WTC11 (cell line): ENCODE measurements at regions not wholly inside any gene's neighbourhood (a gene's known extent, or its start where the extent isn't known, plus 50 kb on each side); places are given as distances from the start of the nearest gene placed in this dataset.

ENCODE experiments used
- ATAC-seq: fragments of 200-7000 bp; cut with Tn5 transposase; 2 replicates; pipeline ENCODE4 v1.10.0; 2021; ENCODE audit warnings: mild to moderate bottlenecking, moderate library complexity
- CTCF ChIA-PET: fragments of 300-600 bp; sonication (Branson Sonifier 250); formaldehyde crosslinking; loops from one replicate; lab custom pipeline; 2021; ENCODE audit warnings: antibody characterized with exemption; lab: Charles Lee
- POLR2A ChIA-PET: fragments of 350-600 bp; sonication (Branson Sonifier 250); formaldehyde crosslinking; loops from one replicate; lab custom pipeline; 2021; ENCODE audit warnings: antibody characterized with exemption; lab: Charles Lee
- DNase-seq: peaks from one replicate; pipeline ENCODE4 v3.0.0; 2021; ENCODE audit warnings: low spot score
- H3K27ac Mint-ChIP-seq: 2 replicates; pipeline ENCODE4 v1.8.0; 2021; ENCODE audit warnings: mixed read lengths
- H3K27me3 Mint-ChIP-seq: 2 replicates; pipeline ENCODE4 v1.8.0; 2021; ENCODE audit warnings: low read depth, mild to moderate bottlenecking, moderate library complexity, mixed read lengths
- H3K36me3 Mint-ChIP-seq: 2 replicates; pipeline ENCODE4 v1.8.0; 2021; ENCODE audit warnings: mixed read lengths
- H3K4me1 Mint-ChIP-seq: 2 replicates; pipeline ENCODE4 v1.8.0; 2022; ENCODE audit warnings: mixed read lengths
- H3K4me3 Mint-ChIP-seq: 2 replicates; pipeline ENCODE4 v1.8.0; 2021; ENCODE audit warnings: mild to moderate bottlenecking, moderate library complexity, mixed read lengths
- H3K9me3 Mint-ChIP-seq: 2 replicates; pipeline ENCODE4 v1.8.0; 2021; ENCODE audit warnings: mixed read lengths
- ETV6 ChIP-seq: sonication (generic); formaldehyde crosslinking; IDR thresholded peaks from 2 replicates; pipeline ENCODE4 v1.8.1; 2022; ENCODE audit warnings: mild to moderate bottlenecking, missing genetic modification reagents
- FOXP1 ChIP-seq: sonication (generic); formaldehyde crosslinking; IDR thresholded peaks from 2 replicates; pipeline ENCODE4 v1.8.0; 2022; ENCODE audit warnings: missing genetic modification reagents, mild to moderate bottlenecking, moderate library complexity, borderline replicate concordance
- KAT7 ChIP-seq: sonication (generic); formaldehyde crosslinking; IDR thresholded peaks from 2 replicates; pipeline ENCODE4 v1.8.1; 2023; ENCODE audit warnings: missing genetic modification reagents, mild to moderate bottlenecking, borderline replicate concordance
- RELA ChIP-seq: sonication (generic); formaldehyde crosslinking; IDR thresholded peaks from 2 replicates; pipeline ENCODE4 v1.8.1; 2022; ENCODE audit warnings: missing genetic modification reagents, mild to moderate bottlenecking, borderline replicate concordance
- TCF7 ChIP-seq: sonication (generic); formaldehyde crosslinking; IDR thresholded peaks from 2 replicates; pipeline ENCODE4 v1.8.0; 2022; ENCODE audit warnings: mild to moderate bottlenecking, low read depth, missing genetic modification reagents, moderate library complexity
- ZNF121 ChIP-seq: sonication (generic); formaldehyde crosslinking; IDR thresholded peaks from 2 replicates; pipeline ENCODE4 v1.8.0; 2023; ENCODE audit warnings: missing genetic modification reagents
- ZNF232 ChIP-seq: sonication (generic); formaldehyde crosslinking; IDR thresholded peaks from 2 replicates; pipeline ENCODE4 v1.8.0; 2022; ENCODE audit warnings: mild to moderate bottlenecking, missing genetic modification reagents
- ZNF416 ChIP-seq: fragments of 250-450 bp; sonication (Bioruptor Pico); IDR thresholded peaks from 2 replicates; pipeline ENCODE4 v1.9.0; 2021; ENCODE audit warnings: mild to moderate bottlenecking, inconsistent platforms
- ZNF423 ChIP-seq: fragments of 250-450 bp; sonication (Bioruptor Pico); IDR thresholded peaks from 2 replicates; pipeline ENCODE4 v2.1.2; 2022; ENCODE audit warnings: mild to moderate bottlenecking, moderate library complexity
- ZNF671 ChIP-seq: fragments of 250-450 bp; sonication (Bioruptor Pico); IDR thresholded peaks from 2 replicates; pipeline ENCODE4 v1.8.0; 2021; ENCODE audit warnings: mild to moderate bottlenecking
- TF ChIP-seq, protein P1 (sequence below): sonication (generic); formaldehyde crosslinking; IDR thresholded peaks from 2 replicates; pipeline ENCODE4 v1.8.1; 2022; ENCODE audit warnings: low read depth, mild to moderate bottlenecking, moderate library complexity, missing genetic modification reagents, borderline replicate concordance
- TF ChIP-seq, protein P2 (sequence below): sonication (generic); formaldehyde crosslinking; IDR thresholded peaks from 2 replicates; pipeline ENCODE4 v1.8.1; 2023; ENCODE audit warnings: mild to moderate bottlenecking, missing genetic modification reagents
- TF ChIP-seq, protein P3 (sequence below): fragments of 200-600 bp; IDR thresholded peaks from 2 replicates; pipeline ENCODE4 v1.8.0; 2022; ENCODE audit warnings: antibody characterized with exemption
- TF ChIP-seq, protein P4 (sequence below): sonication (generic); formaldehyde crosslinking; conservative IDR thresholded peaks from 2 replicates; pipeline ENCODE4 v1.8.1; 2023; ENCODE audit warnings: mild to moderate bottlenecking, low read depth, missing genetic modification reagents, moderate library complexity
- TF ChIP-seq, protein P5 (sequence below): sonication (generic); formaldehyde crosslinking; IDR thresholded peaks from 2 replicates; pipeline ENCODE4 v1.8.1; 2022; ENCODE audit warnings: low read depth, missing genetic modification reagents, borderline replicate concordance
- TF ChIP-seq, protein P6 (sequence below): sonication (generic); formaldehyde crosslinking; IDR thresholded peaks from 2 replicates; pipeline ENCODE4 v1.8.0; 2022; ENCODE audit warnings: mild to moderate bottlenecking, missing genetic modification reagents
- TF ChIP-seq, protein P7 (sequence below): fragments of 250-450 bp; sonication (Bioruptor Pico); IDR thresholded peaks from 2 replicates; pipeline ENCODE4 v1.9.0; 2021; ENCODE audit warnings: mild to moderate bottlenecking, borderline replicate concordance
- TF ChIP-seq, protein P8 (sequence below): fragments of 250-450 bp; sonication (Bioruptor Pico); IDR thresholded peaks from 2 replicates; pipeline ENCODE4 v1.9.0; 2021; ENCODE audit warnings: mild to moderate bottlenecking
- TF ChIP-seq, protein P9 (sequence below): sonication (generic); formaldehyde crosslinking; IDR thresholded peaks from 2 replicates; pipeline ENCODE4 v1.8.0; 2022; ENCODE audit warnings: mild to moderate bottlenecking, missing genetic modification reagents

DNA sequence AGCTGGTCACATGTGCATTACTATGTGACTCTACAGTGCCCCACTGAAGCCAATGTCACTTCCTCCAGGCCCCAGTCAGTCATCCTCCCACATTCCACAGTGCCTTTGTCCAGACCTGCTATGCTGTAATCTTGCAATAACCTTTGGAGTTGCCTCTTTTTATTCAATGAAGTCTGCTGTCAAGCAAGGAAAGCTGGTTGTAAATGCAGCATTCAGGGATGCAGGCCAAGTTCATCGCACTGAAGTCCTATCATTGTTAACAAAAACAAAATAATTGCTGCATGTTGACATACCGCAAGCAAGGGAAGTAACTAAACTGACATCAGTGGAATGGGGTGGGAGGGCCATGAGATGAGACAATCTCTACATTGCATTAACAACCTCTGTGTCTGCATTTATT lies 131.2 kb upstream of the CDYL start:
- H3K27ac Mint-ChIP-seq: no peak overlapping the region
- ATAC-seq: no peak
- peaks cover 7% of the 10 kb centered on the region for H3K9me3 Mint-ChIP-seq
- no peak for DNase-seq
- H3K4me3 Mint-ChIP-seq: no peak overlapping the region
- ChIA-PET POLR2A (no interaction called here), CTCF (interaction anchor here (0.6 kb wide), 3 partner anchors 130 to 204 kb away, joined by 3 to 5 read pairs (median 3); no protein-coding TSS in a partner anchor)
- peaks cover 39% of the 10 kb centered on the region for H3K4me1 Mint-ChIP-seq
- peaks cover 6% of the 10 kb centered on the region; the same call in 1 of the 2 replicates for H3K27me3 Mint-ChIP-seq
- H3K36me3 Mint-ChIP-seq: no peaks in the 10 kb centered on the region
- TF ChIP-seq, protein P1, sequence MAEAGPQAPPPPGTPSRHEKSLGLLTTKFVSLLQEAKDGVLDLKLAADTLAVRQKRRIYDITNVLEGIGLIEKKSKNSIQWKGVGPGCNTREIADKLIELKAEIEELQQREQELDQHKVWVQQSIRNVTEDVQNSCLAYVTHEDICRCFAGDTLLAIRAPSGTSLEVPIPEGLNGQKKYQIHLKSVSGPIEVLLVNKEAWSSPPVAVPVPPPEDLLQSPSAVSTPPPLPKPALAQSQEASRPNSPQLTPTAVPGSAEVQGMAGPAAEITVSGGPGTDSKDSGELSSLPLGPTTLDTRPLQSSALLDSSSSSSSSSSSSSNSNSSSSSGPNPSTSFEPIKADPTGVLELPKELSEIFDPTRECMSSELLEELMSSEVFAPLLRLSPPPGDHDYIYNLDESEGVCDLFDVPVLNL (CRISPR knock-in tag): no peak
- TF ChIP-seq, protein P2, sequence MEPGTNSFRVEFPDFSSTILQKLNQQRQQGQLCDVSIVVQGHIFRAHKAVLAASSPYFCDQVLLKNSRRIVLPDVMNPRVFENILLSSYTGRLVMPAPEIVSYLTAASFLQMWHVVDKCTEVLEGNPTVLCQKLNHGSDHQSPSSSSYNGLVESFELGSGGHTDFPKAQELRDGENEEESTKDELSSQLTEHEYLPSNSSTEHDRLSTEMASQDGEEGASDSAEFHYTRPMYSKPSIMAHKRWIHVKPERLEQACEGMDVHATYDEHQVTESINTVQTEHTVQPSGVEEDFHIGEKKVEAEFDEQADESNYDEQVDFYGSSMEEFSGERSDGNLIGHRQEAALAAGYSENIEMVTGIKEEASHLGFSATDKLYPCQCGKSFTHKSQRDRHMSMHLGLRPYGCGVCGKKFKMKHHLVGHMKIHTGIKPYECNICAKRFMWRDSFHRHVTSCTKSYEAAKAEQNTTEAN (CRISPR knock-in tag): no peak
- TF ChIP-seq RELA (CRISPR knock-in tag) (no peak), ETV6 (CRISPR knock-in tag) (no peak), ZNF232 (CRISPR knock-in tag) (no peak), ZNF121 (no peak), KAT7 (CRISPR knock-in tag) (no peak), FOXP1 (no peak), TCF7 (CRISPR knock-in tag) (no peak), ZNF423 (CRISPR knock-in tag) (no peak), ZNF671 (CRISPR knock-in tag) (no peak), ZNF416 (CRISPR knock-in tag) (no peak)
- TF ChIP-seq, protein P3, sequence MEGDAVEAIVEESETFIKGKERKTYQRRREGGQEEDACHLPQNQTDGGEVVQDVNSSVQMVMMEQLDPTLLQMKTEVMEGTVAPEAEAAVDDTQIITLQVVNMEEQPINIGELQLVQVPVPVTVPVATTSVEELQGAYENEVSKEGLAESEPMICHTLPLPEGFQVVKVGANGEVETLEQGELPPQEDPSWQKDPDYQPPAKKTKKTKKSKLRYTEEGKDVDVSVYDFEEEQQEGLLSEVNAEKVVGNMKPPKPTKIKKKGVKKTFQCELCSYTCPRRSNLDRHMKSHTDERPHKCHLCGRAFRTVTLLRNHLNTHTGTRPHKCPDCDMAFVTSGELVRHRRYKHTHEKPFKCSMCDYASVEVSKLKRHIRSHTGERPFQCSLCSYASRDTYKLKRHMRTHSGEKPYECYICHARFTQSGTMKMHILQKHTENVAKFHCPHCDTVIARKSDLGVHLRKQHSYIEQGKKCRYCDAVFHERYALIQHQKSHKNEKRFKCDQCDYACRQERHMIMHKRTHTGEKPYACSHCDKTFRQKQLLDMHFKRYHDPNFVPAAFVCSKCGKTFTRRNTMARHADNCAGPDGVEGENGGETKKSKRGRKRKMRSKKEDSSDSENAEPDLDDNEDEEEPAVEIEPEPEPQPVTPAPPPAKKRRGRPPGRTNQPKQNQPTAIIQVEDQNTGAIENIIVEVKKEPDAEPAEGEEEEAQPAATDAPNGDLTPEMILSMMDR: no peak
- TF ChIP-seq, protein P4, sequence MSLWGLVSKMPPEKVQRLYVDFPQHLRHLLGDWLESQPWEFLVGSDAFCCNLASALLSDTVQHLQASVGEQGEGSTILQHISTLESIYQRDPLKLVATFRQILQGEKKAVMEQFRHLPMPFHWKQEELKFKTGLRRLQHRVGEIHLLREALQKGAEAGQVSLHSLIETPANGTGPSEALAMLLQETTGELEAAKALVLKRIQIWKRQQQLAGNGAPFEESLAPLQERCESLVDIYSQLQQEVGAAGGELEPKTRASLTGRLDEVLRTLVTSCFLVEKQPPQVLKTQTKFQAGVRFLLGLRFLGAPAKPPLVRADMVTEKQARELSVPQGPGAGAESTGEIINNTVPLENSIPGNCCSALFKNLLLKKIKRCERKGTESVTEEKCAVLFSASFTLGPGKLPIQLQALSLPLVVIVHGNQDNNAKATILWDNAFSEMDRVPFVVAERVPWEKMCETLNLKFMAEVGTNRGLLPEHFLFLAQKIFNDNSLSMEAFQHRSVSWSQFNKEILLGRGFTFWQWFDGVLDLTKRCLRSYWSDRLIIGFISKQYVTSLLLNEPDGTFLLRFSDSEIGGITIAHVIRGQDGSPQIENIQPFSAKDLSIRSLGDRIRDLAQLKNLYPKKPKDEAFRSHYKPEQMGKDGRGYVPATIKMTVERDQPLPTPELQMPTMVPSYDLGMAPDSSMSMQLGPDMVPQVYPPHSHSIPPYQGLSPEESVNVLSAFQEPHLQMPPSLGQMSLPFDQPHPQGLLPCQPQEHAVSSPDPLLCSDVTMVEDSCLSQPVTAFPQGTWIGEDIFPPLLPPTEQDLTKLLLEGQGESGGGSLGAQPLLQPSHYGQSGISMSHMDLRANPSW (CRISPR knock-in tag): no peak
- TF ChIP-seq, protein P5, sequence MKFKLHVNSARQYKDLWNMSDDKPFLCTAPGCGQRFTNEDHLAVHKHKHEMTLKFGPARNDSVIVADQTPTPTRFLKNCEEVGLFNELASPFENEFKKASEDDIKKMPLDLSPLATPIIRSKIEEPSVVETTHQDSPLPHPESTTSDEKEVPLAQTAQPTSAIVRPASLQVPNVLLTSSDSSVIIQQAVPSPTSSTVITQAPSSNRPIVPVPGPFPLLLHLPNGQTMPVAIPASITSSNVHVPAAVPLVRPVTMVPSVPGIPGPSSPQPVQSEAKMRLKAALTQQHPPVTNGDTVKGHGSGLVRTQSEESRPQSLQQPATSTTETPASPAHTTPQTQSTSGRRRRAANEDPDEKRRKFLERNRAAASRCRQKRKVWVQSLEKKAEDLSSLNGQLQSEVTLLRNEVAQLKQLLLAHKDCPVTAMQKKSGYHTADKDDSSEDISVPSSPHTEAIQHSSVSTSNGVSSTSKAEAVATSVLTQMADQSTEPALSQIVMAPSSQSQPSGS (CRISPR knock-in tag): no peak
- TF ChIP-seq, protein P6, sequence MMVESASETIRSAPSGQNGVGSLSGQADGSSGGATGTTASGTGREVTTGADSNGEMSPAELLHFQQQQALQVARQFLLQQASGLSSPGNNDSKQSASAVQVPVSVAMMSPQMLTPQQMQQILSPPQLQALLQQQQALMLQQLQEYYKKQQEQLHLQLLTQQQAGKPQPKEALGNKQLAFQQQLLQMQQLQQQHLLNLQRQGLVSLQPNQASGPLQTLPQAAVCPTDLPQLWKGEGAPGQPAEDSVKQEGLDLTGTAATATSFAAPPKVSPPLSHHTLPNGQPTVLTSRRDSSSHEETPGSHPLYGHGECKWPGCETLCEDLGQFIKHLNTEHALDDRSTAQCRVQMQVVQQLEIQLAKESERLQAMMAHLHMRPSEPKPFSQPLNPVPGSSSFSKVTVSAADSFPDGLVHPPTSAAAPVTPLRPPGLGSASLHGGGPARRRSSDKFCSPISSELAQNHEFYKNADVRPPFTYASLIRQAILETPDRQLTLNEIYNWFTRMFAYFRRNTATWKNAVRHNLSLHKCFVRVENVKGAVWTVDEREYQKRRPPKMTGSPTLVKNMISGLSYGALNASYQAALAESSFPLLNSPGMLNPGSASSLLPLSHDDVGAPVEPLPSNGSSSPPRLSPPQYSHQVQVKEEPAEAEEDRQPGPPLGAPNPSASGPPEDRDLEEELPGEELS (CRISPR knock-in tag): no peak
- TF ChIP-seq, protein P7, sequence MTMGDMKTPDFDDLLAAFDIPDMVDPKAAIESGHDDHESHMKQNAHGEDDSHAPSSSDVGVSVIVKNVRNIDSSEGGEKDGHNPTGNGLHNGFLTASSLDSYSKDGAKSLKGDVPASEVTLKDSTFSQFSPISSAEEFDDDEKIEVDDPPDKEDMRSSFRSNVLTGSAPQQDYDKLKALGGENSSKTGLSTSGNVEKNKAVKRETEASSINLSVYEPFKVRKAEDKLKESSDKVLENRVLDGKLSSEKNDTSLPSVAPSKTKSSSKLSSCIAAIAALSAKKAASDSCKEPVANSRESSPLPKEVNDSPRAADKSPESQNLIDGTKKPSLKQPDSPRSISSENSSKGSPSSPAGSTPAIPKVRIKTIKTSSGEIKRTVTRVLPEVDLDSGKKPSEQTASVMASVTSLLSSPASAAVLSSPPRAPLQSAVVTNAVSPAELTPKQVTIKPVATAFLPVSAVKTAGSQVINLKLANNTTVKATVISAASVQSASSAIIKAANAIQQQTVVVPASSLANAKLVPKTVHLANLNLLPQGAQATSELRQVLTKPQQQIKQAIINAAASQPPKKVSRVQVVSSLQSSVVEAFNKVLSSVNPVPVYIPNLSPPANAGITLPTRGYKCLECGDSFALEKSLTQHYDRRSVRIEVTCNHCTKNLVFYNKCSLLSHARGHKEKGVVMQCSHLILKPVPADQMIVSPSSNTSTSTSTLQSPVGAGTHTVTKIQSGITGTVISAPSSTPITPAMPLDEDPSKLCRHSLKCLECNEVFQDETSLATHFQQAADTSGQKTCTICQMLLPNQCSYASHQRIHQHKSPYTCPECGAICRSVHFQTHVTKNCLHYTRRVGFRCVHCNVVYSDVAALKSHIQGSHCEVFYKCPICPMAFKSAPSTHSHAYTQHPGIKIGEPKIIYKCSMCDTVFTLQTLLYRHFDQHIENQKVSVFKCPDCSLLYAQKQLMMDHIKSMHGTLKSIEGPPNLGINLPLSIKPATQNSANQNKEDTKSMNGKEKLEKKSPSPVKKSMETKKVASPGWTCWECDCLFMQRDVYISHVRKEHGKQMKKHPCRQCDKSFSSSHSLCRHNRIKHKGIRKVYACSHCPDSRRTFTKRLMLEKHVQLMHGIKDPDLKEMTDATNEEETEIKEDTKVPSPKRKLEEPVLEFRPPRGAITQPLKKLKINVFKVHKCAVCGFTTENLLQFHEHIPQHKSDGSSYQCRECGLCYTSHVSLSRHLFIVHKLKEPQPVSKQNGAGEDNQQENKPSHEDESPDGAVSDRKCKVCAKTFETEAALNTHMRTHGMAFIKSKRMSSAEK (CRISPR knock-in tag): no peak
- TF ChIP-seq, protein P8, sequence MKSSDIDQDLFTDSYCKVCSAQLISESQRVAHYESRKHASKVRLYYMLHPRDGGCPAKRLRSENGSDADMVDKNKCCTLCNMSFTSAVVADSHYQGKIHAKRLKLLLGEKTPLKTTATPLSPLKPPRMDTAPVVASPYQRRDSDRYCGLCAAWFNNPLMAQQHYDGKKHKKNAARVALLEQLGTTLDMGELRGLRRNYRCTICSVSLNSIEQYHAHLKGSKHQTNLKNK: no peak
- TF ChIP-seq, protein P9, sequence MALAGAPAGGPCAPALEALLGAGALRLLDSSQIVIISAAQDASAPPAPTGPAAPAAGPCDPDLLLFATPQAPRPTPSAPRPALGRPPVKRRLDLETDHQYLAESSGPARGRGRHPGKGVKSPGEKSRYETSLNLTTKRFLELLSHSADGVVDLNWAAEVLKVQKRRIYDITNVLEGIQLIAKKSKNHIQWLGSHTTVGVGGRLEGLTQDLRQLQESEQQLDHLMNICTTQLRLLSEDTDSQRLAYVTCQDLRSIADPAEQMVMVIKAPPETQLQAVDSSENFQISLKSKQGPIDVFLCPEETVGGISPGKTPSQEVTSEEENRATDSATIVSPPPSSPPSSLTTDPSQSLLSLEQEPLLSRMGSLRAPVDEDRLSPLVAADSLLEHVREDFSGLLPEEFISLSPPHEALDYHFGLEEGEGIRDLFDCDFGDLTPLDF (CRISPR knock-in tag): no peak
